HG03460 (cell line): ENCODE measurements at regions not wholly inside any gene's neighbourhood (a gene's known extent, or its start where the extent isn't known, plus 50 kb on each side); places are given as distances from the start of the nearest gene placed in this dataset.
"Not testable (repeated sequence)": the region's sequence is repeated elsewhere in the genome, so short reads cannot be mapped to it uniquely, and the experiment has no call there.

Source experiments
- ATAC-seq: cut with Tn5 transposase; IDR thresholded peaks from one replicate; pipeline ENCODE4 v1.9.1; 2021; ENCODE audit not compliant: unreplicated experiment

DNA sequence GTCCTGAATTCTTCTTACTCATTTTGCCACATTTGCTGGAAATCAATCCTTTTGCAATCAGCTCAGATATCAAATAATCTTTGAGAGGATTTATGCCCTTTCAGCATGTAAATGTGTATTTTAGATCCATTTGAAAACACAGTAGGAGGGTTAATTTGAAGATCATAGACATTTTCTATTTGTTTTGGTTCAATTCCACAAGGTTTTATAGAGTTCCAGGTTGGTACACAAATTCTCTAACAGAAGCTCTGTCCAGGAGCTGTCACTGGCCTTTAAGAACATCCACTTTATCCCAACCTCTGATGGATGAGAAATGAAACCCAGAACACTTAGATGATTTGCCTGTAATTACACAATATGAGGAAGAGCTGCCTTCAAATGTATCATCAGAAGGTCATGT, 157.3 kb upstream of the CHAC2 start:
- ATAC-seq, result no peak

DNA sequence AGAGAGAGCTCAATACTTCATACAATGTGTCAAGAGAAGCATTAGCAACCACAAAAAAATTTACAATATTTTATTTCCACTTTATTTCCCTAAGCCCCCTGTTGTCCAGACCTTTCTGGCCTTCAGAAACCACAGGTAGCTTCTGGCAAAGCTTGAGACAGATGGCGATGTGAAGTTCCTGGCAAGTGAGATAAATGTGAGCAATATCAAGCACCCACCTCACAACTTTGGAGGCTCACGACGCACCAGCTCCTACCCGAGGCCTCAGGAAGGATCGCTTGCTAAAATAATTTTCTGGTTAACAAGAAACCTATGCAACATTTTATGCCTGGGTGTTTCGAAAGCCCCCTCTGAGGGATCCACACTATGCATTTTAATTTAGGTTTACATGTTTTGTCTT, 158.1 kb upstream of the CHAC2 start:
- no peak for ATAC-seq

DNA sequence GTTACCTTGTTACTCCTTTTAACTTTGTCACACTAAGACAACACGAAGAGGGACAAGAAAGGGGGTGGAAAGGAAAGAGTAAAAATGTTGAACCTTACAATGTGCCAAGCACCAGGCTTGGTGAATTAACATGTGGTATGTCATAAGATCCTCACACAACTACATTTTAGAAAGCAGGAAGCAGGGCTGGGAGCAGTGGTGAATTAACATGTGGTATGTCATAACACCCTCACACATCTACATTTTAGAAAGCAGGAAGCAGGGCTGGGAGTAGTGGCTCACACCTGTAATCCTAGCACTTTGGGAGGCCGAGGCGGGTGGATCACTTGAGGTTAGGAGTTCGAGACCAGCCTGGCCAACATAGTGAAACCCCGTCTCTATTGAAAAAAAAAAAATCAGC, 159.3 kb upstream of the CHAC2 start:
- ATAC-seq, result no peak

GRCh38 chr2:53600815-53601214, 166.8 kb upstream of the CHAC2 start:
- no peak for ATAC-seq

DNA sequence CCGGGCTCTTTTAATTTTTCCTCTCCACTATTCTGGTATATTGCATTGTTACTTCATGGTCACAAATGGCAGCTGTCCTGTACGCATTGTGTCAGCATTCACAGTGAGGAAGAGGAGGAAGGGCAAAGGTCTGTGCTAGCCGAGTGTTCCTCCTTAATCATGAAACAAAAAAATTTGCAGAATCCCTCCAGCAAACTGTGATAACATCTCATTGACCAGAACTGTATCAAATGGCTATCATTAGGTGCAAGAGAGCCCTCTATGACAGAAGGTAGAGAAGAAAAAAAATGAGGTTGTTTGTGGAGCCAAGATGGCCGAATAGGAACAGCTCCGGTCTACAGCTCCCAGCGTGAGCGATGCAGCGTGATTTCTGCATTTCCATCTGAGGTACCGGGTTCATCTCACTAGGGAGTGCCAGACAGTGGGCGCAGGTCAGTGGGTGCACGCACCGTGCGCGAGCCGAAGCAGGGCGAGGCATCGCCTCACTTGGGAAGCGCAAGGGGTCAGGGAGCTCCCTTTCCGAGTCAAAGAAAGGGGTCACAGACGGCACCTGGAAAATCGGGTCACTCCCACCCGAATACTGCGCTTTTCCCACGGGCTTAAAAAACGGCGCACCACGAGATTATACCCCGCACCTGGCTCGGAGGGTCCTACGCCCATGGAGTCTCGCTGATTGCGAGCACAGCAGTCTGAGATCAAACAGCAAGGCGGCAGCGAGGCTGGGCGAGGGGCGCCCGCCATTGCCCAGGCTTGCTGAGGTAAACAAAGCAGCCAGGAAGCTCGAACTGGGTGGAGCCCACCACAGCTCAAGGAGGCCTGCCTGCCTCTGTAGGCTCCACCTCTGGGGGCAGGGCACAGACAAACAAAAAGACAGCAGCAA, 180.6 kb upstream of the CHAC2 start:
- not testable (repeated sequence) for ATAC-seq

- ATAC-seq, result no peak
Measured at GRCh38 chr2:53584986-53585385, 182.6 kb upstream of the CHAC2 start.

- no peak for ATAC-seq
Measured at GRCh38 chr2:53583583-53583982, 184.0 kb upstream of the CHAC2 start.

- no peak for ATAC-seq
Measured at GRCh38 chr2:53582556-53582955, 185.0 kb upstream of the CHAC2 start.

DNA sequence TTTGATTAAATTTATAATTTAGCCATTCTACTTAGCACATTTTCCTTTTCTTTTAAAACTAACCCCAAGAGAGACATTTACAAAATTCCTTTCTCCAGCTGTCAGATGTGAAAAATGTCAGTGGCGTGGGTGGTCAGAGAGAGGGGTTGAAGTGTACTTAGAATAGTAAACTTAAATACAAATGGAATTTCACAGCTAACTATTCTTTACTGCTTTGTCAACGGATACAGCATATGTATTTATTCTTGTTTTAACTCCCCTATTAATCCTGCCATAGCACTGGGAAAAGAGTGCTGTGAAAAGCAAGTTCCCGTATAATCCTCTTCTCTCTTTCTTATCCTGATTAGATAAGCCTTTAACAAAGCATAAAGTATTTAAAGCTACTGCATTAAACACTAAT, 191.4 kb upstream of the CHAC2 start:
- no peak for ATAC-seq

DNA sequence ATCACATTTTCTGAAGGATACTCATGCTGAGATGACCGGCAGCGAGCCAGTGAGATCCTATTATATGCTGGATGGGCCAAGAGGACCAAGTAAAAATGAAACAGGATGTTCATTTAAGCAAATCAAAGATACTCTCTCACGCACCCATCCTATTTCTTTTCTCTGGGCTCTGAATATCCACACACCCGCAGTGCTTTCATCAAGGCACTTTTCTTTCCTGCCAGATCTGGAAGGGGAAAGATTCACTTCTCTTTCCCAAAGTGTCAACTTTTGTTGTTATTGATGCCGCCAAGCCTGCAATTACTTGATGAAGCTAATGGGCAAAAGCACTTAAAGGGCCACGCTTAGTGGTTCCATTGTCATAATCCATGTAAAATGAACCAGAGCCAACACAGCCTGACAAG, 191.9 kb upstream of the CHAC2 start:
- no peak for ATAC-seq

- no peak for ATAC-seq
Measured at GRCh38 chr2:53572696-53573095, 194.9 kb upstream of the CHAC2 start.

- ATAC-seq, result no peak
Measured at GRCh38 chr2:53569957-53570727, 197.5 kb upstream of the CHAC2 start.

GRCh38 chr2:53568469-53568868, 199.1 kb upstream of the CHAC2 start:
- ATAC-seq, result no peak

DNA sequence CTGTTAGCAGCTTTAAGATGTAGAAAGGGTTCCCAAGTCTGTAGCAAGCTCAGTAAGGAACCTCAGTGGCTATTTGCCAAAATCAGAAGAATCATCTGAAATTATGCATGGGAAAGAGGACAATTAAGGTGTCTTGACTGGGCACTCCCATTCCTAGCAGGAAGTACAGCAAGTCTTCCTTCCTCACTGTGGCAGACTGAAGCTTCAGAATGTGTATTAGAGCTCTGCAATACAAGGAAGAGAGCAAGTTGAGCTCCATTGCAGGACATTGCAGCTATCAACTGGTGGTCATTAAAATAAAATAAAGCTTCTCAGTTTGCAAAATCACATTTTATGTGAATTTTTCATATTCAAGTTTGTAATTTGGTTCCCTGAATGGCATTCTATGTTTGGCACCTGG, 200.5 kb upstream of the CHAC2 start:
- ATAC-seq, result no peak

DNA sequence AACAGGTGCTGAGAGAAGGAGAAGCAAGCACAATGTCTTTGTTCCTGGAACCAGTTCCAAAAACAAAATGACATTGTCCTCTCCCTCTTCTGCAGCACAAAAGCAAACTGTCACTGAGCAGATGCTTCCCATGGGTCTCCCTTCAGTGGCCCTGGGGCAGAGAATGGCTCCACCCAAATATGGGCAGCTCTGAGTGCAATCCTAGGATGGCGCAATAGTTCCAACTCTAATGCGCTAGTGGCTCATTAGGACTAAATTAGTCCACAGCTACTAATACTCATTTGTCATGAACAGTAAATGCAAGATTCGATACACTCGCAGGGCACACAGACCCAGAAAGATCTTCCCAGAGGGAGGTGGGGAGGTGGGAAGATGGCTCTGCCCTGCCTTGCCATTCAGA, 205.2 kb upstream of the CHAC2 start:
- no peak for ATAC-seq

GRCh38 chr2:53561155-53561554, 206.4 kb upstream of the CHAC2 start:
- ATAC-seq, result no peak

DNA sequence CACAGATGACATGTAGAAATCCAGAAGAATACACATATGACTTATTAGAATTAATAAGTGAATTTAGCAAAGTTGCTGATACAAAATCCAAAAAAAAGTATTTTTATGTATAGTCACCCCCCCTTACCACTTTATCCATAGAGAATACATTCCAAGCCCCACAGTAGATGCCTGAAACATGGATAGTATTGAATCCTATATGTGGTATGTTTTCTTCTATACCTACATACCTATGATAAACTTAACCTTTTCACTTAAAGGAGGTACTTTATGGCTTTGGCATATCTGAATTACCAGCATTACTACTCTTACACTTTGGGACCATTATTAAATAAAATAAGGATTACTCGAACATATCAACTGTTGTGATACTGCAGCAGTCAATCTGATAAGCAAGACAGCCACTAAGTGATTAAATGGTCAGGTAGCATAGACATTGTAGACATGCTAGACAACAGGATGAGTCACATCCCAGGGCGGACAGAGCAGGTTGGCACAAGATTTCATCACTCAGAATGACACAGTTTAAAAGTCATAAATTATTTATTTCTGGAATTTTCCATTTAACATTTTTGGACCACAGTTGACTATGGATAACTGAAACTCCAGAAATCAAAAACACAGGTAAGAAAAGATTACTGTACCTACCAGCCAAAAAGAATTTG, 208.2 kb upstream of the CHAC2 start:
- no peak for ATAC-seq

GRCh38 chr2:53558867-53559266, 208.7 kb upstream of the CHAC2 start:
- no peak for ATAC-seq

GRCh38 chr2:53549497-53549896, 218.1 kb upstream of the CHAC2 start:
- ATAC-seq, result no peak

- ATAC-seq, result no peak
Measured at GRCh38 chr2:53545604-53546003, 222.0 kb upstream of the CHAC2 start.

DNA sequence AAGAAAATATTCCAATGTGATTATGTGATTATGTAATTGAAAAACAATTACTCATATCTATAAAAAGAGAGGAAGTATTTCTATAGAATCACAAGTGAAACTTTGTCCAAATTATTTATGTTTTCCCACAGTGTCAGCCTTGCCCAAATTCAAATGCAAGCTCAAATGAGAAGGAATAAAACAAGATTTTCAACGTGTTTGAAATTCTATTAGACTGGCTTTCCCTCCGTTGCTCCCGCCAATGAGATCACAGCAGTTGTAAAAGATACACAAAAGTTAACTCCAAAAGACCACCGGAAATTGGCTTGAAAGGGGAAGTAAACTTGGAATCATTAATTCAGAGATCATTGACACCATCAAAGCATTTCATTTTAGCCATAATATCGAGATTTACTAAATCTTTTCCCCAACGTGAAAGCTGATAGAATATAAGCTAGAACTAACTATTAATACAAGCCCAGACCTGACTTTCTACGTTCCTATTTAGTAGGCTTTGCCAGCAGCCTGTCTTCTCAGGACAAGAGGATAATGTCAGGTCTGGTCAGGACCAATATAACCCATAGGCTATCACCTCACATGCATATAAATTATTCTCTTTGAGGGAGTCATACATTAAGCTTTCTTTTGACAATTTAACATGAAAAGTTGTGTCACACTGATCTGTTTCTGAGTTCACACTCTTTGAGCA, 222.6 kb upstream of the CHAC2 start:
- ATAC-seq, result no peak
